H1 (cell line): ENCODE measurements at regions not wholly inside any gene's neighbourhood (a gene's known extent, or its start where the extent isn't known, plus 50 kb on each side); places are given as distances from the start of the nearest gene placed in this dataset.

ENCODE experiments used
- ASH2L ChIP-seq: fragments of 200-600, 300-600 bp; sonication (generic); IDR thresholded peaks from one replicate; pipeline ENCODE4 v1.7.1; 2017; ENCODE audit warnings: low read length
- CBX8 ChIP-seq: fragments of 300-800, 300-1000 bp; sonication (generic); IDR thresholded peaks from 2 replicates; pipeline ENCODE4 v1.7.1; 2016; ENCODE audit warnings: low read depth, low read length, borderline replicate concordance
- CHD7 ChIP-seq: fragments of 300-600 bp; sonication (generic); IDR thresholded peaks from 2 replicates; pipeline ENCODE4 v1.7.1; 2012; ENCODE audit warnings: low read length, moderate library complexity, mild to moderate bottlenecking, inconsistent platforms; ENCODE audit not compliant: insufficient replicate concordance
- CREB1 ChIP-seq: IDR thresholded peaks from 2 replicates; pipeline ENCODE4 v1.6.1; 2012; ENCODE audit warnings: inconsistent platforms
- FOSL1 ChIP-seq: IDR thresholded peaks from 2 replicates; pipeline ENCODE4 v1.6.1; 2011; ENCODE audit warnings: mild to moderate bottlenecking, low read depth, low read length, moderate library complexity; ENCODE audit not compliant: insufficient read depth
- GTF2F1 ChIP-seq: IDR thresholded peaks from 2 replicates; pipeline ENCODE4 v1.6.1; 2012; ENCODE audit warnings: low read depth, low read length, improper control_type of control experiment, borderline replicate concordance
- POLR2A ChIP-seq, 2 experiments: IDR thresholded peaks; 1 replicate in 1 of 2; 2 replicates in 1 of 2; pipeline ENCODE4 v1.6.1; 2011; ENCODE audit warnings: low read depth in 2 of 2, low read length in 2 of 2, mild to moderate bottlenecking in 2 of 2; ENCODE audit errors: control extremely low read depth in 1 of 2
- SAP30 ChIP-seq: fragments of 300-600 bp; sonication (generic); IDR thresholded peaks from 2 replicates; pipeline ENCODE4 v1.7.1; 2012; ENCODE audit warnings: low read length, moderate library complexity, mild to moderate bottlenecking, inconsistent platforms; ENCODE audit not compliant: insufficient read depth, insufficient replicate concordance
- SIRT6 ChIP-seq: IDR thresholded peaks from one replicate; pipeline ENCODE4 v1.7.1; 2012; ENCODE audit warnings: low read length, inconsistent platforms
- TCF12 ChIP-seq: IDR thresholded peaks from 2 replicates; pipeline ENCODE4 v1.6.1; 2011; ENCODE audit warnings: low read depth, mild to moderate bottlenecking, low read length
- USF2 ChIP-seq: IDR thresholded peaks from 2 replicates; pipeline ENCODE4 v1.6.1; 2011; ENCODE audit warnings: low read length, improper control_type of control experiment
- TF ChIP-seq, protein P1 (sequence below): IDR thresholded peaks from 2 replicates; pipeline ENCODE4 v1.6.1; 2011; ENCODE audit warnings: low read depth, mild to moderate bottlenecking, low read length; ENCODE audit not compliant: insufficient read depth

DNA sequence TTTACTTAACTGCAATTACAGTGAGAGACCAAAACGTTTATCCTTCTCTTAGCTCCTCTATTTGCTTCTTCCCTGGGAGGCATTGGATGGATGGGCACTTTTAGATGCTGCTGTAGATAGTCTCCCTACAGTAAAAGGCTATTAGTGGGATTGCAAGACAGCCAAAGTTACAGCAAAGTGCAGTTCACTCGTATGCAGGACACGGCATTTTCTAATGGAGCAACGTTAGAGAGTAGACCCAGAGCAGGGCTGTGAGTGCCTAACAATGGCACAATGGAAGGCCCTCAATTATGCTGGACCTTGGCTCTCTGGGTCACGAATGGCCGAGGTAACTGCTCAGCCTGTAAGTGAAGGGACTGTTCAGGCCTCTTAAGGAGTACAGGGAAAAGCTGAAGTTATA is 605.8 kb upstream of the NOX3 start (continued):
- TF ChIP-seq CHD7, result no peak
- TF ChIP-seq SAP30, result no peak
- TF ChIP-seq, protein P1, sequence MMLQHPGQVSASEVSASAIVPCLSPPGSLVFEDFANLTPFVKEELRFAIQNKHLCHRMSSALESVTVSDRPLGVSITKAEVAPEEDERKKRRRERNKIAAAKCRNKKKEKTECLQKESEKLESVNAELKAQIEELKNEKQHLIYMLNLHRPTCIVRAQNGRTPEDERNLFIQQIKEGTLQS, result no peak
- no peak for TF ChIP-seq TCF12
- no peak for TF ChIP-seq CBX8
- TF ChIP-seq GTF2F1, result no peak
- TF ChIP-seq POLR2A (IDR thresholded peaks at IDR 0.05; ENCODE audit: control extremely low read depth in 1 of 2, low read depth in 2 of 2, low read length in 2 of 2), result no peak
- no peak for TF ChIP-seq FOSL1
- TF ChIP-seq SIRT6, result no peak
- no peak for TF ChIP-seq CREB1
- no peak for TF ChIP-seq USF2
- no peak for TF ChIP-seq ASH2L
